GM19372 (cell line): ENCODE measurements at regions not wholly inside any gene's neighbourhood (a gene's known extent, or its start where the extent isn't known, plus 50 kb on each side); places are given as distances from the start of the nearest gene placed in this dataset.

Experiments
- ATAC-seq: cut with Tn5 transposase; IDR thresholded peaks from one replicate; pipeline ENCODE4 v1.9.1; 2021; ENCODE audit warnings: mild to moderate bottlenecking, low read depth, moderate library complexity; ENCODE audit not compliant: unreplicated experiment

DNA sequence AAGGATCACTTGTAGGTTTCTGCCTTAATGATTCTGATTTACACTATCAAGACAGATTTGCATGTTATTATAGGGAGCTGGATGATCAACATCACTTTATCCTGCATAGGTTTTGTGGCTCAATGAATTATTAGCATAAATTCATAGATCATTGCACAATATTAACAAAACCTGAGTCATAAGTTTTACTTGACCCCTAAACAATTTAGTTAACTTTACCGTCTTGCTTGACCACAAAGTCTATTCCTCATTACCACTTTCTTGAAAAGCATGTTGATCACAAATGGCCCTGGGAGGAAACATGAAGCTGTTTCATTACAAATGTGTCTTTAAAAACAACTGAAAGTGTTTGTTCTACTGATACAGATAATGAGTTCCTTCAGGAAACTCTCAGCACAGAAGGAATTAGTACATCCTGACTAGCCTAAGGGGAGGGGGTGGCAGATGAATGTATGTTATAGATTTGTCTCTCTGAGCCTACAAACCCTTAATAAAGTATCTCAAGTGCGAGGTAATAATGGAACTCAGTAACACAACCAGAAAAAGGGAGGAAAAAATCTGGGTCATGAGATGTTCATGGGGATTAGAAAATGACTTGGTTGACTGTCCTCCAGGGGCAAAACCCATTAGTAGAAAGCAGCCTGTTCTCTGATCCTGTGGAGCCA is 303.4 kb downstream of the PIK3C3 start:
- ATAC-seq = no peak

GRCh38 chr18:42261731-42262130 is 306.7 kb downstream of the PIK3C3 start:
- no peak for ATAC-seq

- ATAC-seq = no peak
These were observed 309.5 kb downstream of the PIK3C3 start for GRCh38 chr18:42264497-42264896.

DNA sequence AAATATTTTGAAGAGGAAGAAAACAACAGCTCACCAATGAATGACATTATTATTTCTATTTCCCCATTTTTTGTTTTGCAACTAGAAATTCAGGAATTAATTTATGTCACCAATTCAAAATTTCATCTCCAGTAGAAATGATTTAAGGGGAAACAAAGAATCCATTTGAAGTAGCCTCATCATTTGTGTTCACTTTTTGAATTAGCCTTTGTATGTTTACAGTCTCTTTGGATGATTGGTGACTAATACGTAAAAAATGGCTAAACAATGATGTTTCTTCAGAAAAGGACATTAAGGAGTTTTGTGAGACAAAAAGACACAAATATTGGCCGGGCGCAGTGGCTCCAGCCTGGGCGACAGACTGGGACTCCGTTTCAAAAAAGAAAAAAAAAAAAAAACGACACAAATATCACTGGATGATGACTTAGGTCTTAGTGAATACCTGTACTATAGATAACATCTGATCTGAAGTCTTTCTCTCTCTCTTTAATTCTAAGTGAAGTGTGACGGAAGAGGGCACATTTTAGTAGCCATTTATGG is 313.2 kb downstream of the PIK3C3 start:
- no peak for ATAC-seq

DNA sequence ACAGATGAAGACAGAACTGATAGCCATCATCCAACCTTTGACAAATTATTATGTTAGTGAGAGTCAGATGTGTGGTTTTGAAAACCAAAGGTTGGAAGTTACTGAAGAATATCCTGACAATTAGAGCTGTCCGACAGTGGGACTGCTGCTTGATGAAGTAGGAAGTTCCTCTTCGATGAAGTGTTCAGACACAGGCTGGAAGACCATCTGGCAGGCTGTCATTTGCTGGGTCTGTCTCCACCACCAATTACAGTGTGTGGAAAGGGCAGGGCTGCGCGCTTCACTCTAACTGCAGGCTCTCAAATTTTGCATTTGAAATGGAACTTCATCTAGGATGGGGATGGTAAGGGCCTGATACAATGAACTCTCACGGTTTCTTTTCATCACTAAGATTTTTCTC is 313.8 kb downstream of the PIK3C3 start:
- ATAC-seq = no peak

GRCh38 chr18:42271647-42272414 is 316.8 kb downstream of the PIK3C3 start:
- no peak for ATAC-seq

DNA sequence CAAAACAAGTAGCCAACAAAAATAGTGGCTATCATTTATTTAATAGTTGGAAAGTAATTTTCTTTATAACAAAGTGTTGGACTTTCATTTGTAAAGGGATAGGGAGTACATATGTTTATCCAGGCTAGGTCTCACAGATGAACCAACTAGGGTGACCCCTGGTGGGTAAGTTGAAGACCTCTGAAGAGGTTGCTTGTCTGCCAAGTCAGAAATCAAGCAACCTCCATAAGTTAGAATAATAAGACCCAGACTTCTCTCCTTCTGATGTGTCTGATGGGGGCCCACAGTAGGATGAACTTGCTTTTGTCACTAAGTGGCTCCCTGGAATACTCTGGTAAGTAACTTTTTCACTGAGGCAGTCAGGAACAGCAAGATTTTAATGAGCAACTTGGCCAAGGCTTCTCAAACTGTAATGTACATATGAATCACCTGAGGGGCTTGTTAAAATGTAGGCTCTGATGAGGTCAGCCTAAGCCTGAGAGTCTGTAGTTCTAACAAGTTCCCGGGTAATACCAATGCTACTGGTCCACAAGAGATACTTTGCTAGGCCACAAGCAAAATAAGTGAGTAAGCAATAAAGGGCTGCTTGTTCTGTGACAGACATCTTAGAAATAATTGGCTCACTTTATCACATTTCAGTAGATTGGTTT is 319.6 kb downstream of the PIK3C3 start:
- ATAC-seq = no peak

DNA sequence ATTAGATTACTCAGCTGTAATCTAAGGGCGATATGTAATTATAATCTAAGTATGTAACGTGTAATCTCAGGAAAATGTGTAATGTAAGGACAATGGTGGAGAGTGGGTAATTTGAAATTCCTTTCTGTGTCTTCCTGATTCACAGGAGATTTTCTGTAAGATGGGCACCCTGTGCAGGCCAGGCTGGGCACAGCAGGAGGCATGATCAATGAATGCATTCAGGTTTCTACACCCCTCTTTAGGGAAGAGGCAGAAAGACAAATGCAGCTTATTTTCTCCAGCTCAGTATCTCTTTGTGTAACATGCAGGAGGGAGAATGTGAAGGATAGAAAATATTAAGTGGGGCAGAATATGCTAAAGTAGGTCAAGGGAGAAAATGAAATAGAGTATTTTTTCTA is 320.1 kb downstream of the PIK3C3 start:
- no peak for ATAC-seq

DNA sequence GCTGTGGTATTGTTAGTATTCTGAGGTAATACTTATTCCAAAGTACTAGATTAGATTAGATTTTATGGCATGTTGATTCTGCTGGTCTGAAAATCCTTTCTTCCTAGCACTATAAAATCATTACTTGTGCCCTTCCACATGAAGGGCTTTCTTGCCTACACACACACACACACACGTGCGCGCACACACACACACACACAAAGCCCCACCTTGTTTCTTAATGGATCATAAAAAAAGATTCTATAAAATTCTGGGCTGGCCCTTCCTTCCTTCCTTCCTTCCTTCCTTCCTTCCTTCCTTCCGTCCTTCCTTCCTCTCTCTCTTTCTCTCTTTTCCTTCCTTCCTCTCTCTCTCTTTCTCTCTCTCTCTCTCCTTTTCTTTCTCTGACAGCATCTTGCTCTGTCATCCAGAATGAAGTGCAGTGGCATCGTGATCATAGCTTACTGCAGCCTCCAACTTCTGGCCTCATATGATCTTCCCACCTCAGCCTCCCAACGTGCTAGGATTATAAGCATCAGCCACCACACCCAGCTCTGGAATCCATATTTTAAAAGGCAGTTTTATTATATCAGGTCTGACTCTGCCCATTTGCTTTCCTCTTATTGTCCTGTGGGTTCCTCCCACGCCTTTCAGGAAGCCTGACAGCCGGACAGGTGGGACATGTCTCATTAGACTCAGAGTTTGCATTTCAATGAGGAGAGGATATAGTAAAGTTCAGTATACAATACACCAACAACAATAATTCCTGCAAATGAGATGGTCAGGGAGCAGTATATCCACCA is 321.1 kb downstream of the PIK3C3 start:
- ATAC-seq = no peak

- no peak for ATAC-seq
These were observed 326.1 kb downstream of the PIK3C3 start for GRCh38 chr18:42281124-42281523.

- no peak for ATAC-seq
These were observed 326.8 kb downstream of the PIK3C3 start for GRCh38 chr18:42281851-42282250.

- ATAC-seq = no peak
These were observed 332.0 kb downstream of the PIK3C3 start for GRCh38 chr18:42287047-42287446.

GRCh38 chr18:42288129-42288528 is 333.1 kb downstream of the PIK3C3 start:
- ATAC-seq = no peak

DNA sequence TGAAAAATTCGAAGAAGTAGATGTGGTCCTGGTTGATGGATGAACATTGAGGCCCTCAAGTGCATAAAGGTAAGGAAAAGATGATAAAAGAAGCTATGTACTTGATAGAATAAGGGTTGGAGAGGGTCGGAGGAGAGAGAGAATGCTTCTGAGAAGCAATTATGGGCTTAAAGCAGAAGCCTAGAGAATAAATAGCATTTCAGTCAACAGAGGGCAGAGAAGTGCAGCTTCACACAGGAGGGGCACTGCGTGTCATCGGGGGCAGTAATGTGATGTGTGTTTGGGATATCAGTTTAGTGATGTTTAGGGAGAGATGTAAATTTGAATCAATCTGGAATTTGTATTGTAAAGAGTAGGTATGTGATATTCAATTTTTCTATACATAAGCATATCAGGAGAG is 334.5 kb downstream of the PIK3C3 start:
- ATAC-seq = no peak

- no peak for ATAC-seq
These were observed 335.6 kb downstream of the PIK3C3 start for GRCh38 chr18:42290318-42291307.

- no peak for ATAC-seq
These were observed 337.6 kb downstream of the PIK3C3 start for GRCh38 chr18:42292654-42293053.

DNA sequence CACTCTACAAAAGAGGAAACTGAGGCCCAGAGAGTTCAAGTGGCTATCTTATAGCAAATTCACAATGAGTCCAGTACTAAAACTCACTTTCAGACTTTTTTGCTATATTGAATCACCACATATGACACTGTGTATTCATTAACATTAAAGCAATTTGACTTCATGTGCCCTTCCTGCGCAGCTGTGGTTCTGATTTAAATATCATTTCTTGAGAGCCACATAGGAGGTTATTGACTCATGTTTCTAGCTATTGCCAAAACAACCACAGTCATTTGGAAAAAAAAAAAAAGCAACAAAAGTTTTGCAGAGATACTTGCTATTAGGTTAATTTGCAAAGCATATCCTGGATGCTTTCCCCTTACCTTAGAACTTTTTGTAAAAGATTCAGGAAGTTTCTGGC is 341.2 kb downstream of the PIK3C3 start:
- ATAC-seq = no peak

DNA sequence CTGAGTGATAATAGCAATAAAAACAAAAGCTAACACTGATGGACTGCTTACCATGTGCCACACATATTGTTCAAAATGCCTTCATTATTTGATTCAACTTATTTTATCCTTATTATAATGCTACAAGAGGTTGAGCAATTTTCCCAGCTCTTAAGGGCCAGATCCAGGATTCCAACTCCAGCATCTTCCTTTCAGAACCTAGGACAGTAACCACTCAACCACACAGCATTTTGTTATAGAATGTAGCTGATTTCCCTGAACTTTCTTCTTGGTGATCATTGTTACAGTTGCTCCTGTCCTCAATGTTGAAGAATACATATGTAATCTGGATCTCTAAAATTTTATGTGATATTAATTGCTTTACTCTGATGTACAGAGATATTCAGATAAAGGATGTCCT is 341.7 kb downstream of the PIK3C3 start:
- no peak for ATAC-seq
